NCI-H345 treated with DMSO at 0.1 percent for 48 hours (cell line): ENCODE measurements at regions not wholly inside any gene's neighbourhood (a gene's known extent, or its start where the extent isn't known, plus 50 kb on each side); places are given as distances from the start of the nearest gene placed in this dataset.

ENCODE experiments used
- DNase-seq: peaks from one replicate; lab custom pipeline; 2025; ENCODE audit not compliant: unreplicated experiment; lab: John Stamatoyannopoulos, UW

GRCh38 chr20:11728937-11729336, 188.8 kb upstream of the BTBD3 start:
- no peak for DNase-seq

DNA sequence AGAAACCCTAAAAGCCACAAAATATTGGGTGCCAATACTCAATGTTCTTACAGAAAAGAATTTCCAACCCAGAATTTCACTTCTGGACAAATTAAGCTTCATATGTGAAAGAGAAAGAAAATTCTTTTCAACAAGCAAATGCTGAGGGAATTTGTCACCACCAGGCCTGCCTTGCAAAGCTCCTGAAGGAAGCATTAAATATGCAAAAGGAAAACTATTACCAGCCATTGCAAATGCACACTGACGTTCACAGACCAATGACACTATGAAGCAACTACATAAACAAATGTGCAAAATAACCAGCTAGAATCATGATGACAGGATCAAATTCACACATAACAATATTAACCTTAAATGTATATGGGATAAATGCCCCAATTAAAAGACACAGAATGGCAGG, 187.9 kb upstream of the BTBD3 start:
- DNase-seq = no peak

DNA sequence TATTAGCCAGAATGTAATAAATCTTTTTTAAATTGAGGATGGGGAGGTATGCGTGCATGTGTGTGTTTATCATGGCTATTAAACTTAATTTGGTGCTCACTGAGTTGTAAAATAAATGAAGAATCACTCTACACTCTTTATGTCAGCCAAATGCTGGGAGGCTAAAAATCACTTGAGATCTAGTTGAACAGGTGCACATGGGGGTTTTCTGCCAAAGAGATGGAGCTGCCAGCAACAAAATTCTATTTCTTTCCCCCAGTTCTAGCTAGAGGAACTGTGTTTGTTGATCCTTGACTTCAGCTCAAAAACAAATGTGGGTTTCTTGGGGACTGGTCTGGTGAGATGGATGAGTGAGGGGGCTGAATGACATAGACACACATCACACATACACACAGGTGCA, 183.3 kb upstream of the BTBD3 start:
- no peak for DNase-seq

GRCh38 chr20:11738852-11739251, 178.8 kb upstream of the BTBD3 start:
- DNase-seq = no peak

- DNase-seq = no peak
Observed at GRCh38 chr20:11740975-11741374, 176.7 kb upstream of the BTBD3 start.

- DNase-seq = no peak
Observed at GRCh38 chr20:11745145-11745544, 172.5 kb upstream of the BTBD3 start.

DNA sequence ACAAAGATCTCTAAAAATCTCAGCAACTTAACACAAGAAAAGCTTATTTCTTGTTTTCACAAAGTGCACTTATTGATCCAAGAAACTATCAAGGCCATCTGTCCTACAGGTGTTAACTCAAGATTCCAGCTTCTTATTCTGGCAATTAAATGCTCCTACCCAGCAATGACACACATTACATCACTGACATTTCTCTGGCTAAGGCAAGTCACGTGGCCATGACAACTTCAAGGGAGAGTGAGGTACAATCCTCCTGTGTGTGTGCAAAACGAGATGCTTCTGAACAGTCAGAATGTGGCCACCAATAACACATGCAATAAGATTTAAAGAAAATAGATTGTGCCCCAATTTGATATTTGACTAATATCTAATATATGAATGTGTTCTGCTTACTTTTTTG, 169.3 kb upstream of the BTBD3 start:
- DNase-seq = no peak

- DNase-seq = no peak
Observed at GRCh38 chr20:11752336-11752735, 165.4 kb upstream of the BTBD3 start.

- no peak for DNase-seq
Observed at GRCh38 chr20:11753155-11753554, 164.5 kb upstream of the BTBD3 start.

GRCh38 chr20:11754451-11754850, 163.2 kb upstream of the BTBD3 start:
- DNase-seq = no peak

GRCh38 chr20:11755071-11755841, 162.4 kb upstream of the BTBD3 start:
- no peak for DNase-seq

DNA sequence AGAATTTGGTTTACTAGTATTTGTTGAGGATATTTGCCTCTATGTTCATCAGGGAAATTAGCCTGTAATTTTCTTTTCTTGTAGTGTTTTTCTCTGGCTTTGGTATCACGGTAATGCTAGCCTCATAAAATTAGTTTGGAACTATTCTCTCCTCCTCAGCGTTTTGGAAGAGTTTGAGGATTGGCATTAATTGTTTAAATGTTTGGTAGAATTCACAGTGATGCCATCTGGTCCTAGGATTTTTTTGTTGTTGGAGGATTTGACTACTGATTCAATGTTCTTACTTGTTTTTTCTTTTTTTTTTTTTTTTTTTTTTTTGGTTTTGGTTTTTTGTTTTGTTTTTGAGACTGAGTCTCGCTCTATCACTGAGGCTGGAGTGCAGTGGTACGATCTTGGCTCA, 156.2 kb upstream of the BTBD3 start:
- DNase-seq = no peak

DNA sequence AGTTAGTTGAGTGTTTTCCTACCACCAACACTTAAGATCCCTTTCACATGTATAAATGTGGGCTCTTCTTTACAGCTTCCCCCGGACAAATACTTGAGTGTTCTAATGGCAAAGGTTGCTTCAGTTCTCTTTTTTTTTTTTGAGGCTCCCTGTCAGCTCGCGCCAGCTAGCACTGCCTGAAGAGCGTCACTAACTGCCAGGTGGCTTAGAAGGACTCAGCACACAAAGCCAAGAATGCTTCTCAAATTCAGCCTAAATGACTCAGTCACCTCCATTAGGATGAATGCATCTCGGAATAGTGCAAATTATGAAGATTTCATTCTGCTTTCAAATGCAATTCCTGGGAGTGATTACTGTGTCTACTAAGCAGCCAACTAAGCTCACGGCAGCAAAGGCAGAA, 150.7 kb upstream of the BTBD3 start:
- peak; percentile 28 for DNase-seq

DNA sequence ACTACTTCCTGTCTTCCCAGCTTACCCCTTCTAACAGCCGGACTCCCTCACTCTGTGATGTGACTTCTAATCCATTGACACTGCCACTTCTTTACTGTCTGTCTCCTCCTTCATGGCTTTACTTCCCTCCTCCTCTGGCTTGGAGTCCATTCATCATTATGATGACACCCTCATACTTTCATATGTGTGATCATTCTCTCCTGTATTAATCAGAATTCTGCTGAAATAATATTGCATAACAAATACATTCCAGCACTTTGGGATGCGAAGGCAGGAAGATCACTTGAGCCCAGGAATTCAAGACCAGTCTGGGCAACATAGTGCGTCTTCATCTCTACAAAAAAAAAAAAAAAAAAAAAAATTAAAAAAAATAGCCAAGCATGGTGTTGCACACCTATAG, 147.9 kb upstream of the BTBD3 start:
- DNase-seq = no peak

GRCh38 chr20:11772226-11772730, 145.4 kb upstream of the BTBD3 start:
- no peak for DNase-seq

- no peak for DNase-seq
Observed at GRCh38 chr20:11776687-11777086, 141.0 kb upstream of the BTBD3 start.

GRCh38 chr20:11777387-11778205, 140.1 kb upstream of the BTBD3 start:
- peak; percentile 26 for DNase-seq

- DNase-seq = no peak
Observed at GRCh38 chr20:11778206-11778570, 139.5 kb upstream of the BTBD3 start.

DNA sequence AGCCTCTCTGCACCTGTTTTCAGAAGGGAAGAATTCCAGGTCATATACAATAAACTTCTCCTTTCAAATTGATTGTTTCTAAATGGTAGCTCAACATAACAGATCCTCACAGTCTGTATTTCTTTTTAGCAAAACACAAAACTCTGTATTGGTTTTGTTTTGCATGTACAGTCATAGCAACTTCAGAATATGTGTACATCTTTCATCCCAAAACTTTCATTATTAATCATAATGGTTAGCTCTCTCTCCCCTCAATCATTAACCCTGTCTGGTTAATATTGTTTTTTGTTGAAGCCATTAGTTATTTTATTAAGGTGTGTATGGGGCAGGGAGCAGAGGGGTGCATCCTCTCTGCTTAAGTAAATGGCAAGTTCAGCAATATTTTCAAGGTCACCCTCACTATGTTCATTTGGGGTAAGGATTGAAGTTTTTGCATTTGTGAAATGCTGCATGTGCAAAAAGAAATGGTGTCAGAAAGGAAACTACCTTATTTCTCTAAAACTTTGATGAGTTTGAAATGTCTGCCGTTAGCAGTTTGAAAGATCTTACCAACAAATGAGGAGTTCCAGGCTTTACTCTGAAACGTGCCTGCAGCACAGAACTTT, 136.8 kb upstream of the BTBD3 start:
- DNase-seq = no peak

- no peak for DNase-seq
Observed at GRCh38 chr20:11783102-11783850, 134.4 kb upstream of the BTBD3 start.

GRCh38 chr20:11785885-11786507, 131.7 kb upstream of the BTBD3 start:
- no peak for DNase-seq
